ENCODE measurements at regions not wholly inside any gene's neighbourhood (a gene's known extent, or its start where the extent isn't known, plus 50 kb on each side); places are given as distances from the start of the nearest gene placed in this dataset.

GRCh38 chr4:187668526-187669082, 327.0 kb upstream of the ZFP42 start:
- no peak overlapping the region for H3K9ac ChIP-seq (replicated peaks in 1 of 4; ENCODE audit: extremely low read depth in 1 of 4, low read depth in 3 of 4, low read length in 3 of 4)
- H2BK12ac ChIP-seq (ENCODE audit: low read depth, low read length) = no peak overlapping the region
- H3K18ac ChIP-seq (ENCODE audit: extremely low read depth, low read length) = no peak overlapping the region
- H3K79me2 ChIP-seq (ENCODE audit: control insufficient read depth in 1 of 2, insufficient read depth in 2 of 2, low read length in 2 of 2) = no peaks in the 10 kb centered on the region
- no peak overlapping the region for H4K5ac ChIP-seq (ENCODE audit: insufficient read length, low read depth, low read length)
- H3K4me1 ChIP-seq (replicated peaks in 1 of 4; ENCODE audit: control insufficient read depth in 3 of 4, insufficient read depth in 4 of 4, low read length in 3 of 4) = peaks cover 0 to 3% (median 0%) of the 10 kb centered on the region in 4 experiments; a peak in 1 of 7 replicates
- H4K8ac ChIP-seq (ENCODE audit: extremely low read depth, insufficient read depth, low read length) = no peak overlapping the region
- H4K20me1 ChIP-seq (replicated peaks in 1 of 2; ENCODE audit: control insufficient read depth in 1 of 2, insufficient read depth in 2 of 2, low read length in 2 of 2) = no peaks in the 10 kb centered on the region
- H2BK15ac ChIP-seq (ENCODE audit: low read length) = no peak overlapping the region
- H2BK20ac ChIP-seq (ENCODE audit: low read length) = no peak overlapping the region
- H3K4me3 ChIP-seq (ENCODE audit: extremely low read depth in 1 of 4, insufficient read depth in 2 of 4, low read depth in 3 of 4, low read length in 4 of 4) = no peak overlapping the region
- H2AK5ac ChIP-seq (ENCODE audit: low read depth, low read length) = no peak overlapping the region
- no peaks in the 10 kb centered on the region for H3K27me3 ChIP-seq (replicated peaks in 1 of 4; ENCODE audit: control insufficient read depth in 3 of 4, extremely low read depth in 1 of 4, insufficient read depth in 3 of 4, low read length in 3 of 4)
- no peak overlapping the region for H3K14ac ChIP-seq (ENCODE audit: insufficient read length)
- H2BK5ac ChIP-seq (ENCODE audit: low read depth, low read length) = no peak overlapping the region
- TF ChIP-seq CBX5 (IDR thresholded peaks at IDR 0.05; ENCODE audit: low read depth, low read length) = no peak
- no peak for TF ChIP-seq RXRA (IDR thresholded peaks at IDR 0.05; ENCODE audit: insufficient read depth, low read depth, low read length)
- no peak for TF ChIP-seq HDAC6 (IDR thresholded peaks at IDR 0.05; ENCODE audit: low read depth, low read length)
- no peak for TF ChIP-seq BCL11A (IDR thresholded peaks at IDR 0.05; ENCODE audit: low read depth in 2 of 2, low read length in 2 of 2)
- TF ChIP-seq TAF7 (optimal IDR thresholded peaks at IDR 0.05; ENCODE audit: borderline replicate concordance, low read depth, low read length) = no peak
- no peak for TF ChIP-seq EZH2 (IDR thresholded peaks at IDR 0.05; ENCODE audit: low read depth, low read length, severe bottlenecking)
- no peak for TF ChIP-seq BRCA1 (IDR thresholded peaks at IDR 0.05; ENCODE audit: low read depth, low read length)
- TF ChIP-seq GABPA (IDR thresholded peaks at IDR 0.05; ENCODE audit: borderline replicate concordance, insufficient read depth, low read length) = no peak
- no peak for TF ChIP-seq CHD1 (IDR thresholded peaks at IDR 0.05; ENCODE audit: low read depth, low read length)
- TF ChIP-seq NRF1 (IDR thresholded peaks at IDR 0.05; ENCODE audit: low read depth, low read length) = no peak
- no peak for DNase-seq (ENCODE audit: low read depth in 1 of 2, low spot score in 2 of 2)
- H3K56ac ChIP-seq (replicated peaks; ENCODE audit: insufficient read length, low read depth, low read length) = no peak overlapping the region
- no peak overlapping the region for H2BK120ac ChIP-seq (replicated peaks; ENCODE audit: low read depth, low read length)
- POLR2A ChIA-PET (ENCODE audit: partially characterized antibody) = no interaction called here
- H3K79me1 ChIP-seq (ENCODE audit: low read depth, low read length) = no peaks in the 10 kb centered on the region
- FAIRE-seq = no peak
- no peaks in the 10 kb centered on the region for H3K9me3 ChIP-seq (ENCODE audit: insufficient read depth in 2 of 2, low read depth in 1 of 2, low read length in 1 of 2)
- no peak overlapping the region for H3K4me2 ChIP-seq (ENCODE audit: insufficient read depth in 1 of 2, low read depth in 2 of 2, low read length in 2 of 2)
- no peak overlapping the region for H4K91ac ChIP-seq (replicated peaks; ENCODE audit: insufficient read length, low read length)
- H2AFZ ChIP-seq (ENCODE audit: low read length) = no peak overlapping the region
- H3K4ac ChIP-seq (replicated peaks; ENCODE audit: insufficient read length, low read depth, low read length) = no peak overlapping the region
- WGBS, 2 experiments (ENCODE audit: extremely low coverage in 1 of 2, insufficient coverage in 1 of 2, insufficient read length in 1 of 2, insufficient replicate concordance in 2 of 2, low coverage in 1 of 2, low lambda C conversion rate in 2 of 2, missing lambda C conversion rate in 1 of 2) = 65% methylated on average over 4 of the region's 4 CpGs; no CpG with 5 or more reads in 1 of the 2 experiments
- no peaks in the 10 kb centered on the region for H3K36me3 ChIP-seq (ENCODE audit: control insufficient read depth in 2 of 4, insufficient read depth in 4 of 4, low read length in 3 of 4)
- no peaks in the 10 kb centered on the region for H3K23me2 ChIP-seq (ENCODE audit: low read depth, low read length)
- no peak overlapping the region for H3K27ac ChIP-seq (ENCODE audit: low read depth, low read length)
- no peak overlapping the region for H3K23ac ChIP-seq (ENCODE audit: insufficient read length)
- CTCF ChIA-PET (ENCODE audit: partially characterized antibody) = no interaction called here

All from H1 (cell line).